ENCODE measurements at regions not wholly inside any gene's neighbourhood (a gene's known extent, or its start where the extent isn't known, plus 50 kb on each side); places are given as distances from the start of the nearest gene placed in this dataset.

DNA sequence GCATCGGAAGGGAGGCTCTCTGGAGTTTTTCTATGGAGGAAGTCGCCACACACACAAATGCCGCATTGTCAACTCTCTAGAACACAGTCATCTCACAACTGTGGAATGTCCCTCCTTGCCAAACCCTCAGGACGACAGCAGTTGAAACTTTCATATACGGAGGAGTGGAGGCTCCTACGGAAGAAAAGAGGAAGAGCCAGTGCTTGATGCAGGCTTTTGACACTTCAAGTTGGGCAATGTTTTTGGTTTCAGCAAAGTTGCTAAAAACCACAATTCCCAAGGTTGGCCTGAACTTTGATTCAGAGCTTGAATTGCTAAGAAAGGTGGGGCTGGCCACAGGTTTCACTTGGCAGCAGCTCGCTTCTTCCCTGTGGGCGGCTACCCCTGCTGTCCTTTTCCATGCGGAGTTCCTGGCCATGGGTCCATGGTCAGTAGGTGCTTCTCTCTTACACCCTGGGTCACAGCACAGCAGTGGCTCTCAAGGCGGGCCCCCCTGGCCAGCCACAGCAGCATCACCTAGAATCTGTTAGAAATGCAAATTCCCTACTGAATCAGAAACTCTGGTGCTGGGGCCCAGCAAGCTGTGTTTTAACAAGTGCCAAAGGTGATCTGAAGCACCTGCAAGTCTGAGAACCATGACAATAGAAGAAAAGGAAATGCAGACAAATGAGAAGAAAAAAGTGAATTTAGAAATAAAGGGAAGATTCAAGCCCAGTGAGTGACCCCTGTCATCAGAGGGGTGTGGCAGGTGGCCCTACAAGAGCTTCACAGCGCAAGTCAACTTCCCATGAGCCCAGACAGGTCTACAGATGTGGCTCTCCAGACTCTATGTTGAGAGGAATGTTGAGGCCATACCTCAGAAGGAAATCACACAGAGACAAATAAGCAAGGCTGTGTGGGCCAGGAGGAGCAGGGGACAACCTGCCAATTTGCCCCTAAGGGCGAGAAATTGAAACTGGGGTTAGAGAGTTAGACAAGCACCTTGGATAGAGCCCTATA is 856.4 kb downstream of the RNF144A start:
- DNase-seq = peak; percentile 21

GRCh38 chr2:7774481-7774880 is 857.3 kb downstream of the RNF144A start:
- DNase-seq = no peak

GRCh38 chr2:7777668-7778067 is 860.5 kb downstream of the RNF144A start:
- DNase-seq = no peak

DNA sequence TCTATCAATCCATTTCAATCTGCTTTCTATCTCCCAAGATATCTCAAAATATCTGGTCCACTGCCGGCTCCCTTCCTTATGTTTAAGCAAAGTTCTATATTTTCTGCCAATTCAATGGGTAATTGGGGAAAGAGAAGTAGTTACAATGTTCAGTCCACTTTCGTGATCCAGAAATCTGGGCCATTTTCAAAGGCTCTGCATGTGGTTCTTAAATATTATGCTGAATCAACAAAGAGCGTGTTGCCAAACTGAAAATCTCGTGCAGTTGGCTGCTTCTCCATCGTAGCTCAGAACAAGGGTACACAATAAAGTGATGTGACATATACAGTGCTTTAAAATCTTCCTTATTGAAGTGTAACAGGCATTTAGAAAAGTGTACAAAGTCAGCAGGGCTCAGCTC is 863.1 kb downstream of the RNF144A start:
- DNase-seq = no peak

- DNase-seq = no peak
These were observed 868.5 kb downstream of the RNF144A start for GRCh38 chr2:7785700-7786099.

DNA sequence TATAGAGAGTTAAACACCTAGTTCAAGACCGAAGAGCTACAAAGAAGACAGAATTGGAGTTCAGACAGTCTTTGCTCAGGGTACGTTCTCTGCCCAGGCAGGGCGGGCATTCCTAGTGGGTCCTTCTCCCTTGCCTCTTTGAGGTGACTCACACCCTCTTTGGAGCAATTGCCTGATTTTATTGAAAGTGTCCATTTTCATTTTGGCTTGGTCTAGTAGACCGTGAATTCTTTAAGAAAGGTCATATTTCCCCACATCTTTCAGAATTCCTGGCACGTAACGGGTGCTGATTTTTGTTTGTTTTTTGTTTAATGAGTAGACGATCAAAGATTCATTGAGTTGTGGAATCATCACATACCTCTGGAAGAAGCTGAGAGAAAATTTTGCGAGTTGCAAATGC is 871.5 kb downstream of the RNF144A start:
- no peak for DNase-seq

GRCh38 chr2:7792031-7792651 is 874.9 kb downstream of the RNF144A start:
- no peak for DNase-seq

DNA sequence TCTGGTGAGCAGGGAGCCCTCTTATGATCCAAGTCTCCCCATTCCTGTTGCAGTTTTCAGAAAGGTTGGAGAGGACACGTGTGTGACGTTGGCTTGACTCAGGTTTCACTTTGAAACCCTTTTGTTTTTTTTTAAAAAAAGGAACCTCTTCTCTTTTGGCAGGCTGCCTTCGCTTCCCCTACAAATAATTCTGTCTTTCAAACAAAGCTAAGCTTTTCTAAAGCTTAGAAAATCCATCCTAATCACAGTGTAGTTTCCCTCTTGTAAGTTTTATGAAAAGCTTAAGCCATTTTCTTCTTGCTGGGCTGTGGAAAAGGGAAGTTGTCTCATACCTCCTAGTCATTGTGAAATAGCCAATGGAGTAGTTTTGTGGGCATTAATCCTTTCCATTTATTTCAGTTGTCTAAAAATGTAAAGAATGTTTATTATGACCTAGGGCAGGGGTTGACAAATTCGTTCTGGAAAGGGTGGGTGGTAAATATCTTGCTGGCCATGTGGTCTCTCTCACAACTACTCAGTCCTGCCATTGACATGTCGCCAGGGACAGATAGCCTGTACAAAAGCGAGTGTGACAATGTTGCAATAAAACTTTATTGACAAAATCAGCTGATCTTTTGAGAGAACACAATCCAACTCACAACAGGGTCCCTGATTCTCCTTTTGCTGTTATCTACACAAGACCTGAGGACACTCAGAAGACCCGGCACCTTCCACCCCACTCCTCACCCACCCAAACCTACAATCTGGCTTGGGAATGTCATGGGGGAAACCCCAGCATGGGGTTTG is 878.8 kb downstream of the RNF144A start:
- DNase-seq = no peak

- DNase-seq = no peak
These were observed 881.8 kb upstream of the ID2 start for GRCh38 chr2:7800031-7800430.

- DNase-seq = no peak
These were observed 880.6 kb upstream of the ID2 start for GRCh38 chr2:7801212-7801611.

- DNase-seq = no peak
These were observed 878.3 kb upstream of the ID2 start for GRCh38 chr2:7803515-7803914.

- no peak for DNase-seq
These were observed 872.2 kb upstream of the ID2 start for GRCh38 chr2:7809640-7810039.

GRCh38 chr2:7811073-7811472 is 870.8 kb upstream of the ID2 start:
- DNase-seq = no peak

- DNase-seq = no peak
These were observed 869.4 kb upstream of the ID2 start for GRCh38 chr2:7812231-7812995.

- DNase-seq = no peak
These were observed 868.1 kb upstream of the ID2 start for GRCh38 chr2:7813541-7814292.

- no peak for DNase-seq
These were observed 866.1 kb upstream of the ID2 start for GRCh38 chr2:7815726-7816125.

DNA sequence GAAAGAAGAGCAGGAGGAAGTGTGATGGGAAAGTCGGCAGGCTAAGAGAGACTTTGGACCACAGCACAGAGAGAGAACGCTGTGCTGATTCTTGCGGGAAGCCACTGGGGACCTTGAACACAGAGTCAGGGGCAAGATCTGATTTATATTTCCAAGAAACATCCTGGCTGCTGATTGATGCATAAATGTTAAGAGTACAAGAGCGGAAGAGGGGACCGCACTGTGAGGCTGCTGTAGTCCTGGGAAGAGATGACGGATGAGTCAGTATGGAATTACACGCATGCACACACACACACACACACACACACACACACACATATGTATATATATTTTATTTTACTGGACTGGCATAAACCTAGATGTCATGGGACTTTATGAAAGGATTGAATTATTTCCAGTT is 865.6 kb upstream of the ID2 start:
- DNase-seq = no peak

DNA sequence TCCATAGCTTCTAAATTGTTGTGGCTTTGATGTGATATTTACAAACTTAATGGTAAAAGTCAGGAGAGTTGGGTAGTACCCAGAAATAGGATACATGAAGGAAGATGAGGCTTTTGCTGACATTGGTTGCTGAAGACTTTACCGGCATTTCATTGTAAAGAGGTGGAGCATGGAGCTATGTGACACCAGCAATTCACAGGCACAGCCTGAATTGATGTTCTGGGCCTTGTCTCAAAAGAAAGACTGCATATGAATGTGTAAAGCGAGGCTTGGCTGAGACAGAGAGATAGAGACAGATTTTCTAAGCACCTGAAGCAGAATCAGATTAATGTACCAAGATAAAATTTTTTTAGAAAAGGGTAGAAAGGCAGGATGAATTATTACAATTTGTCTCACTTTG is 864.9 kb upstream of the ID2 start:
- DNase-seq = no peak

DNA sequence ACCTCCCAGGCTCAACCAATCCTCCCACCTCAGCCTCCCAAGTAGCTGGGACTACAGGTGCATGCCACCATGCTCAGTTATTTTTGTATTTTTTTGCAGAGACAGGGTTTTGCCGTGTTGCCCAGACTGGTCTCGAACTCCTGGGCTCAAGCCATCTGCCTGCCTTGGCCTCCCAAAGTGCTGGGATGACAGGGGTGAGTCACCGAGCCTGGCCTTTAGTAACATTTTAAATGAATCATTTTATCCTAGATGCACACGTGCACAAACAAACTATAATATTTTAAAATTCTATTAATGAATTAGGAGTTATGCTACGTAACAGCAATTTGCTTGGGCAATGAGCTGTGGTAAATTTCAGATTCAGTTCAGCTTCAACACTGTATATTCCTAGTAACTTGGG is 862.5 kb upstream of the ID2 start:
- no peak for DNase-seq

- DNase-seq = no peak
These were observed 862.0 kb upstream of the ID2 start for GRCh38 chr2:7819850-7820249.

- no peak for DNase-seq
These were observed 857.6 kb upstream of the ID2 start for GRCh38 chr2:7824211-7824610.
